HFFc6 (cell line): ENCODE measurements at regions not wholly inside any gene's neighbourhood (a gene's known extent, or its start where the extent isn't known, plus 50 kb on each side); places are given as distances from the start of the nearest gene placed in this dataset.

Source experiments
- DNase-seq: peaks from one replicate; pipeline ENCODE4 v3.0.0-alpha.2; 2018
- H3K27ac Mint-ChIP-seq: 2 replicates; pipeline ENCODE4 v1.8.0; 2020; ENCODE audit warnings: mild to moderate bottlenecking, mixed read lengths
- H3K27me3 Mint-ChIP-seq: 2 replicates; pipeline ENCODE4 v1.8.0; 2021; ENCODE audit warnings: mild to moderate bottlenecking, moderate library complexity, mixed read lengths; ENCODE audit not compliant: insufficient read depth
- H3K36me3 Mint-ChIP-seq: 2 replicates; pipeline ENCODE4 v1.8.0; 2021; ENCODE audit warnings: low read depth, mixed read lengths
- H3K4me1 Mint-ChIP-seq: 2 replicates; pipeline ENCODE4 v1.8.0; 2020; ENCODE audit warnings: low read depth, mixed read lengths
- H3K4me3 Mint-ChIP-seq: 2 replicates; pipeline ENCODE4 v1.8.0; 2020; ENCODE audit warnings: mild to moderate bottlenecking, moderate library complexity, mixed read lengths
- H3K9me3 Mint-ChIP-seq: 2 replicates; pipeline ENCODE4 v1.8.0; 2020; ENCODE audit warnings: mild to moderate bottlenecking, mixed read lengths
- TF ChIP-seq, protein P1 (sequence below): fragments of 200-600 bp; sonication (generic); IDR thresholded peaks from 2 replicates; pipeline ENCODE4 v1.5.0; 2021; ENCODE audit warnings: antibody characterized with exemption, mild to moderate bottlenecking

DNA sequence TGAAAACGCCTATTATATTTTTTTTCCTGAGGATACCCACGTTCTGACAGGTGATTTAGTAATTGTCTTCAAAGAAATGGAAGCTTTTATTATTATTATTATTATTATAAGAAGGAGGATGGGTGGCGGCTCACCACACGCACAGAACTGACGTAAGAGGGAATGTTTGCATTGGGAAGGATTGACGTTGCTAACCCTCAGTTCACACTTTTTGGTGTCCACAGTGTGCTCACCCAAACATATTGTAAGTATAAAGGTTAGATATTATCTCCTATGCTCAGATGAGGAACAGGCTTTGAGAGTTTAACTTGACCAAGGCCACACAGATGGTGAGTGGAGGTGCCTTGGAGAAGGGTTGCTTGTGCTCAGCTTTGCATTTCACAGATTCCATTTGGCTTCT lies 533.5 kb upstream of the TBL1XR1 start:
- Mint-ChIP-seq H3K9me3 (no peaks in the 10 kb centered on the region), H3K27ac (no peak overlapping the region), H3K4me1 (peaks cover 71% of the 10 kb centered on the region), H3K27me3 (peaks cover 2% of the 10 kb centered on the region; the same call in 1 of the 2 replicates), H3K4me3 (no peak overlapping the region), H3K36me3 (no peaks in the 10 kb centered on the region)
- TF ChIP-seq, protein P1, sequence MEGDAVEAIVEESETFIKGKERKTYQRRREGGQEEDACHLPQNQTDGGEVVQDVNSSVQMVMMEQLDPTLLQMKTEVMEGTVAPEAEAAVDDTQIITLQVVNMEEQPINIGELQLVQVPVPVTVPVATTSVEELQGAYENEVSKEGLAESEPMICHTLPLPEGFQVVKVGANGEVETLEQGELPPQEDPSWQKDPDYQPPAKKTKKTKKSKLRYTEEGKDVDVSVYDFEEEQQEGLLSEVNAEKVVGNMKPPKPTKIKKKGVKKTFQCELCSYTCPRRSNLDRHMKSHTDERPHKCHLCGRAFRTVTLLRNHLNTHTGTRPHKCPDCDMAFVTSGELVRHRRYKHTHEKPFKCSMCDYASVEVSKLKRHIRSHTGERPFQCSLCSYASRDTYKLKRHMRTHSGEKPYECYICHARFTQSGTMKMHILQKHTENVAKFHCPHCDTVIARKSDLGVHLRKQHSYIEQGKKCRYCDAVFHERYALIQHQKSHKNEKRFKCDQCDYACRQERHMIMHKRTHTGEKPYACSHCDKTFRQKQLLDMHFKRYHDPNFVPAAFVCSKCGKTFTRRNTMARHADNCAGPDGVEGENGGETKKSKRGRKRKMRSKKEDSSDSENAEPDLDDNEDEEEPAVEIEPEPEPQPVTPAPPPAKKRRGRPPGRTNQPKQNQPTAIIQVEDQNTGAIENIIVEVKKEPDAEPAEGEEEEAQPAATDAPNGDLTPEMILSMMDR, result no peak
- DNase-seq, result no peak

GRCh38 chr3:177731644-177732268 lies 534.5 kb upstream of the TBL1XR1 start:
- peak; percentile 69 for DNase-seq
- Mint-ChIP-seq H3K4me3 (no peak overlapping the region), H3K4me1 (peaks cover 75% of the 10 kb centered on the region), H3K27me3 (peaks cover 2% of the 10 kb centered on the region; the same call in 1 of the 2 replicates), H3K27ac (no peak overlapping the region; the same call in 1 of the 2 replicates), H3K36me3 (no peaks in the 10 kb centered on the region), H3K9me3 (no peaks in the 10 kb centered on the region)
- TF ChIP-seq, protein P1, result no peak

DNA sequence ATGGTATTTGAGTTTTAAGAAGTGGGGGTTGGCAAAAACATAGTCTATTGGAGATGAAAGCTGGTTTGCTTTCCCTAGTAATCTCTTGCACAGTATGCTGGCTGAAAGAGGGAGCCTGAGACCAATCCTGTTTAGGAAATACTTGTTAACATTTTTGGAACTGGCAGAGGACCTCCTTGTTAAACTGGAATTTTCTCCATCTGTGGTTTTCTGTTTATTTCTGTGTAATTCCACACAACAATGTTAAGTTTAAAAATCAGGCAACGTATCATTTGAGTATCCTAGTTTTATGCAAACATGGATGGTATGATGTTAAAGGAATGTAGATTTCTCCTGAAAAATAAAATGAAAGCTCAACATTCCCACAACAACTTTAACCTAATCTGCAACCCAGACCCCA lies 536.0 kb upstream of the TBL1XR1 start:
- H3K4me1 Mint-ChIP-seq, result peaks cover 64% of the 10 kb centered on the region
- H3K9me3 Mint-ChIP-seq, result no peaks in the 10 kb centered on the region
- H3K27me3 Mint-ChIP-seq, result peaks cover 2% of the 10 kb centered on the region; the same call in 1 of the 2 replicates
- no peaks in the 10 kb centered on the region for H3K36me3 Mint-ChIP-seq
- H3K27ac Mint-ChIP-seq, result no peak overlapping the region
- TF ChIP-seq, protein P1, result no peak
- H3K4me3 Mint-ChIP-seq, result no peak overlapping the region
- DNase-seq, result no peak

- H3K27ac Mint-ChIP-seq, result no peak overlapping the region
- peaks cover 2% of the 10 kb centered on the region; the same call in 1 of the 2 replicates for H3K27me3 Mint-ChIP-seq
- H3K4me3 Mint-ChIP-seq, result no peak overlapping the region
- H3K36me3 Mint-ChIP-seq, result no peaks in the 10 kb centered on the region
- TF ChIP-seq, protein P1, result no peak
- no peak for DNase-seq
- H3K9me3 Mint-ChIP-seq, result no peaks in the 10 kb centered on the region
- H3K4me1 Mint-ChIP-seq, result peaks cover 58% of the 10 kb centered on the region
Observed at GRCh38 chr3:177733936-177734335, 536.7 kb upstream of the TBL1XR1 start.

- DNase-seq, result no peak
- peaks cover 50% of the 10 kb centered on the region for H3K4me1 Mint-ChIP-seq
- TF ChIP-seq, protein P1, result no peak
- no peak overlapping the region for H3K27ac Mint-ChIP-seq
- H3K27me3 Mint-ChIP-seq, result peaks cover 2% of the 10 kb centered on the region; the same call in 1 of the 2 replicates
- no peak overlapping the region for H3K4me3 Mint-ChIP-seq
- H3K9me3 Mint-ChIP-seq, result no peaks in the 10 kb centered on the region
- H3K36me3 Mint-ChIP-seq, result no peaks in the 10 kb centered on the region
Observed at GRCh38 chr3:177735431-177735830, 538.1 kb upstream of the TBL1XR1 start.
